ENCODE measurements at regions not wholly inside any gene's neighbourhood (a gene's known extent, or its start where the extent isn't known, plus 50 kb on each side); places are given as distances from the start of the nearest gene placed in this dataset.
A peak's percentile ranks its signal among the peaks of the same experiment; 100 is the strongest.

DNA sequence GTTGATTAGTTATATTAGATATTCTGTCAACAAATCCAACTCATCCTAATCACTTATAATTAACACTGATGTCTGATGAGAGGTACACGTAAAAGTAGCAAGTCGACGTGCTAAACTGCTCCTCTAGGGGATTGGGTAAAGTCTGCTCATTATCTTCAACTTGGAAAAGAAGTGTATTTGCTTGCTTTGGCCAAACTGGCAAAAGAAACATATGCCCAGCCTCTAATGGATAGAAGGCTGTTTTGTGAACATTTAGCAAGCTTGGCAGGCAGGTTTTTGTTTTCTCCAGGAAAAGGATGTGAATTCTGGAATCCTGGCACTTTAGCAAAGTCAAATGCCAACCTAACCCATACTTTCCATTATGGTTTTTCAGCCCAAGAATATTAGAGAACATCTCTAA, 264.8 kb downstream of the TBL1XR1 start:
- no peak for DNase-seq (ENCODE audit: low spot score)

- no peak for DNase-seq (ENCODE audit: low spot score)
Observed at GRCh38 chr3:176931991-176932390, 265.3 kb downstream of the TBL1XR1 start.

- DNase-seq (ENCODE audit: low spot score), result no peak
Observed at GRCh38 chr3:176930942-176931341, 266.3 kb downstream of the TBL1XR1 start.

DNA sequence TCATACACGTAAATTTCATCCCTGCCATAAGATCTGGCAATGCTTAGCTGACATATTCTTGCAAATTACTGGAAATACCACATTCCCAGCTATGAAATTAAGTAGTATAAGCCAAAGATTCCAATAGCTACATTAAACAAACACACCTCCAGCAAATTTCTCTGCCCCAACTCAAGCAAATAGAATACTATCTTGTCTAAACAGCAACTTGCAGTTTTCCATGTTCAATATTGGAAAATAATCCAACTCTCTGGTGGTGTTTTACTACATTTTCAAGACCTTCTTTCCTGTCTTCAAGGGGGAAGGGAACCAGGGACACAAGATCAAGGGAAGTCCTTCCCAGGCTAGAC, 268.7 kb downstream of the TBL1XR1 start:
- no peak for DNase-seq (ENCODE audit: low spot score)

- no peak for DNase-seq (ENCODE audit: low spot score)
Observed at GRCh38 chr3:176927706-176928581, 269.3 kb downstream of the TBL1XR1 start.

DNA sequence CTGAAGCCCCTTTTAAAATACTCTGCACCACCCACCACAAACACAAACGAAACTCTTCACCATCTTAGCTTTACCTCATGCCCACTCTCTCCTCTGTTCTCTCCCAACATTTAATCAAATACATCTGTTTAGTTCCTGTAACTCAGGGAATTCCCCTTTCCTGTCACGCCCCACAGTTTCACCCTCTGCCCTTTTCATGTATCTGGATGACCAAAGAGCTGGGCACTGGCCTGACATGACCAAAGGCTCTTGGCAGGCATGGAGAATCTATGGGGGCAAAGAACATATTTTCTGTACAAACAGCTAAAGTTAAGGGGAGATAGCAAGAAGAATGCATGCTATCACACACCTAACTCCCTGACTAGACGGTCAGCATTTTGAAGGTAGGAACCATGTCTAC, 270.0 kb downstream of the TBL1XR1 start:
- DNase-seq (ENCODE audit: low spot score), result no peak

DNA sequence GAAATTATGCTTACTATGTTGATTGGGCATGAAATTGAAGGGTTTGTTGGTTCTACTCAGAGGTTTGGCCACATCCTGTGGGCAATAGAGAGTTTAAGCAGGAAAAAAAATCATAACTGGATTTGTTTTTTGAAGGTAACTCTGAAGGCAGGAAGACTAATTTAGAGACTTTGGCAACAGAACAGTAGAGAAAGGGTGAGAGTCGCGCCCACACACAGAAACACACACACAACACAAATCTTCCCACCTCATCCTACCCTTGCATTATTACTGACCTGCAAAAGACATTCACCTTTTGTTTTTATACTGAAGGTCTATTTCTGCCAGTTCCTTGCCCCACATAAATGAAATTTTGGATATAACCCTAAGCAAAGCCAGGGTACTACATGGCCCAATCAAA, 270.6 kb downstream of the TBL1XR1 start:
- no peak for DNase-seq (ENCODE audit: low spot score)

GRCh38 chr3:176926034-176926433, 271.2 kb downstream of the TBL1XR1 start:
- DNase-seq (ENCODE audit: low spot score), result no peak

GRCh38 chr3:176920766-176921160, 276.5 kb downstream of the TBL1XR1 start:
- no peak for DNase-seq (ENCODE audit: low spot score)

GRCh38 chr3:176919836-176920765, 277.2 kb downstream of the TBL1XR1 start:
- peak; percentile 76 for DNase-seq (ENCODE audit: low spot score)

- no peak for DNase-seq (ENCODE audit: low spot score)
Observed at GRCh38 chr3:176916777-176917176, 280.5 kb downstream of the TBL1XR1 start.

DNA sequence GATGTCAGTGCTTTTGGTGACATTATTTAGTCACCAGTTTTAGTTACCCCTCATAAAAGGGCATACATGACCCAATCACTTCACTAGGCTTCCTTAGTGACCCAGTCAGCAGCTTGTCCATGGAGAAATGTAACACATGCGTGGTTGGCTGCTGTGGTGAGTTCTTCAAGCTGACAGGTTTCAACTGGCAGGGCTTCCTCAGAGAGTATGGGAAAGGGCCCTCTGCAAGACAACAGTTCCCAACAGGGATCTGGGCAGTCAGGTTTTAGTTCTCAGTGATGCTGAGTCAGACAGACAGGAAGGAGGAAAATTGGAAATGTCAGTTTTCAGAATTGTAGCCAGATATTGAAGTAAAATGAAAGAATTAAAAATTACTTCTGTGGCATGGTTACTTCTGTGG, 282.5 kb downstream of the TBL1XR1 start:
- DNase-seq (ENCODE audit: low spot score), result no peak

GRCh38 chr3:176911579-176911978, 285.7 kb downstream of the TBL1XR1 start:
- no peak for DNase-seq (ENCODE audit: low spot score)

DNA sequence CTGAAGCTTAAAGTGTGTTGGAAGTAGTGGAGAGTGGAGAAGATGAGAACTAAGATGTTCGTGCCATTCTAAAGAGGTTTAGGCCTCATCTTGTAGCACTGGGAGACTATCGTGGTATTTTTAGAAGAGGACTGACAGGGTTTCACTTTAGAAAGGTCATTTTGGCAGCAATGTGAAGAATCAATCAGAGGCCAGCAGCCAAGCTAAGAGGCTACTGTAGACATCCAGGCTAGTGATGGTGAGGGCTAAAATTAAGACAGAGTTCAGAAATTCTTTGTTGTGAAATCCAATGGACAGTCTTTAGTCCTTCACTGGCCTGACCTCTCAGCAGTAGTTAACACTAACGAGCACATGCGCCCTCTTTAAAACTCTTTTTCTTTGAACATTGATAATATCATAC, 288.2 kb downstream of the TBL1XR1 start:
- DNase-seq (ENCODE audit: low spot score), result no peak

DNA sequence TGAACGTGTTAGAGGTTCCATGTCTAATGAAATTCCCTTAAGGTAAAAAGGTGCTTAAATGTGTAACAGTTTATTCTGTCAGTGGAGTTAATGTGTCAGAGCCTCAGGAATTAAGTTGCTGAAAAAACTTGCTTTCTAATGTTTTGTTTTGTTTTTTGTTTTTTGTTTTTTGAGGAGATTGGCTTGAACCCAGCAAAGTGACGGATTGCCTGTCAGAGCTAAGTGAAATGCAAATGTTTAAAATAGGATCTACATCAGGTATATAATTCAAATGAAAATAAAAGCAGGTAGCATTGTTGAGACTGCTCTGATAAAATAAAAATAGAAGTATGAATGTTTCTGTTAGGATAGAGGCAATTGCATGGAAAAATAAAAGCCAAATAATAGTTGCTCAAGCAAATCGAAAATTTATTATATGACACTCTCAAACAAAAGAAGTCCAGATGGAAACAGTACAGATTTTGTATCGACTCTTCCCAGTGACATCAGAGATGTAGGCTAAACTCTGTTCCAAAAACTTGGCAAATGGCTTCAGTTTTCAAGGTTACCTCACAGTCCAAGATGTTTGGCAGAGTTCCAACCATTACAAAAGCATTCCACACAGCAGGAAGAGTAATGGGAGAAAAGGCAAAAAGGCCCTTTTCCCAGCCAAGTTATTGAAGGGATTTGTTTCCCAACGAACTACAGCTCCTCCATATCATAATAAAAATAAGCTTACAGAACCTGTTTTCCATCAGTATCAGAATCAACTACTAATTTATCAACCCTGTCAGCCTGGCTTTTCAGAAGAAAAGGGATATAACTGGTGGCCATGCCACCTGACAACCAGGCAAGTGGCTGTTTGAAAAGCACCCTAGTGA, 291.0 kb downstream of the TBL1XR1 start:
- peak; percentile 7 for DNase-seq (ENCODE audit: low spot score)

DNA sequence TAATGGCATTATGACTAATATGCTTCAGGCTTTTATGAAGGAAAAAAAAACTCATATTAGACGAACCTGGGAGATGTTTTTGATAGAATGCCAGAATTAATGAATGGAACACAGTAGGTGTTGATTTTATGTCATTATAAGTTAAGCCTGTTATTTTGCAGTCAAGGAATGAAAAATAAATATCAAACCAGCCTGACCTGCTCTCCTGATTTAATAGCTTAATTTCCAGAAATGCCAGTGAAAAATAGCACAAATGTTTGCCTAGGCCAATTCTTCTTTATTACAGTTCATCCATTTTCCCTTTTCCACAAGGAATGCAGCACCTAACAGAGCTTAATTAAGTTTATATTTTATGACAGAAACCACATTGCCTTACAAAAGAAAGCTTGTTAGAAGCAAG, 292.0 kb downstream of the TBL1XR1 start:
- DNase-seq (ENCODE audit: low spot score), result no peak

DNA sequence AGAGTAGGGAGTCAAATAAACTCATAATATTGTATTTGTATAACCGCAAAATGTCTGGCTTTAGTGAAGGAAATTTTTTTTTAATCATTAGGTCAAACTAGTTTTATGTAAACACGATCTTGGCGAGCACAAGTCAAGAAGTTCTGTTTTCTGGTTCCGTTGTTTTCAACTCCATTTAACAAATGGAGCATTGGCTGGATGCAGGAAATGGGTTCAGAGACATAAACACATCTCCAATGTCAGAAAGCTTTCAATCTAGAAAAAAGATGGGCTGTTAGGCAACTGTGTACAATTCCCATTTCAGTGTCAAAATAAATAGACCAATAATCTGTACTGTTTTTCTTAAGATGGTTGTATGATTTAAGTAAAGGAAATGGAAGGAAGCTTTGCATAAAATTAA, 292.8 kb downstream of the TBL1XR1 start:
- no peak for DNase-seq (ENCODE audit: low spot score)

GRCh38 chr3:176896640-176897039, 300.6 kb downstream of the TBL1XR1 start:
- DNase-seq (ENCODE audit: low spot score), result no peak

DNA sequence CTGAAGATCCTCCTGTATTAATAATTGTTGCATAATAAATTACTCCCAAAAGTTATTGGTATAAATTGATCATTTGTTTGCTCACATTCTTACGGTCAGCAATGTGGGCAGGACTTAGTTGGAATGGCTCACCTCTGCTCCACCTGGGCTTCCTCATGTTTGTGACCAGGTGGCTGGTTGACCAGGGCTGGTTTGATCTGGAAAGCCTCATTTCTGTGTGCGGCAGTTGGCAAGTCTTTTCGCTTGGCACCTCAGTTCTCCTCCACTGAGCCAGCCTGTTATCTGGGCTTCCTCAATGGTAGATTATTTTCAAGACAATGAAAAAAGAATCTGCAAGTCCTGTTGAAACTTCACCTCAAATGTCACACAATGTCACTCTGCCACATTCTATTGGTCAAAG, 301.1 kb downstream of the TBL1XR1 start:
- DNase-seq (ENCODE audit: low spot score), result no peak

DNA sequence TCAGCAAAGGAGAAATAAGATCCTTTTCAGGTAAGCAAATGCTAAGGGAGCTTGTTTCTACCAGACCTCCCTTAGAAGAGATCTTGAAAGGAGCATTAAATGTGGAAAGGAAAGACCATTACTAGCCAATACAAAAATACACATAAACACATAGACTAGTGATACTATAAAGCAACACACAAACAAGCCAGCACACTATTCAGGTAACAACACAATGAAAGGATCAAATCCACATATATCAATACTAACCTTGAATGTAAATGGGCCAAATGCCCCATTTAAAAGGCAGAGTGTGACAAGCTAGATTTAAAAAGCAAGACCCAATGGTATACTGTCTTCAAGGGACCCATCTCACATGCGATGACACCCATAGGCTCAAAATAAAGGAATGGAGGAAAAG, 317.6 kb downstream of the TBL1XR1 start:
- DNase-seq (ENCODE audit: low spot score), result no peak

DNA sequence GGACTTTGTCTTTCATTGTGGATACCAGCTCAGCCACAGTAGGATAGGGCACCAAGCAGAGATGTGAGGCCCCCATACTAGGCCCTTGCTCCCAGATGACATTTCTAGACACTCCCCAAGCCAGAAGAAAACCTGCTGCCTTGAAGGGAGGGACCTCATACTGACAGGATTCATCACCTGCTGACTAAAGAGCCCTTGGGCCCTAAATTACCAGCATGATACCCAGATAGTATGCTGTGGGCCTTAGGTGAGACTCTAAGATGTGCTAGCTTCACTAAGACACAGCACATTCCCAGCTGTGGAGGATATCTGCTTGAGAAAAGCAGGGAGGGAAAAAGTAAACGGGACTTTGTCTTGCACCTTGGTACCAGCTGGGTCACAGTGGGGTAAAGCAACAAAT, 324.0 kb downstream of the TBL1XR1 start:
- no peak for DNase-seq (ENCODE audit: low spot score)

DNA sequence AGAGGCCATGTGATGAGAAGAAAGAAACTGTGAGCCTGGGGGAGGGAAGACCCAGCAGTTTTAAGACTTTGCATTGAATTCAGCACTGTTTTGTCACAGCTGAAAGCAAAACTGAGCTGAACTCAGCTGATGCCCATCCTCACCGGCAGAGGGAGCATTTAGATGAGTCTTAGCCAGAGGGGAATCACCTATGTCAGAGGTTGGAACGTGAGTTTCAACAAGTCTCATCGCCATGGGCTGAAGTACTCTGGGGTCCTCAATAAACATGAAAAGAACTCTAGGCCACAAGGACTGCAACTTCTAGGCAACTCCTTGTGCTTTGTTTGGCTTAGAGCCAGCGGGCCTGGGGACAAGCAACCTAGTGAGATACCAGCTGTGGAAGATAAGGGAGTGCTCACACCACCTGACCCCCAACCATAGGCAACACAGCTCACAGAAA, 324.5 kb downstream of the TBL1XR1 start:
- DNase-seq (ENCODE audit: low spot score), result peak; percentile 38

Measured in kidney capillary endothelial cell (primary cell).